Natural killer cell (primary cell): ENCODE measurements at regions not wholly inside any gene's neighbourhood (a gene's known extent, or its start where the extent isn't known, plus 50 kb on each side); places are given as distances from the start of the nearest gene placed in this dataset.

Experiments
- ATAC-seq, 3 donors: fragments of 150-1000 bp in 2 of 3; fragments of 200-7000 bp in 1 of 3; cut with Tn5 transposase; 1 replicate in 1 of 3; 2 replicates in 2 of 3; pipeline ENCODE4 v1.10.0; 2021; ENCODE audit warnings: mild to moderate bottlenecking in 2 of 3, moderate library complexity in 2 of 3
- DNase-seq, 2 donors: peaks; one replicate each; pipeline versions ENCODE4 v3.0.0 to v3.0.0-alpha.2; 2013 to 2021; ENCODE audit warnings: mixed read lengths in 1 of 2
- H3K27ac ChIP-seq: one replicate; pipeline ENCODE4 v1.5.1; 2013; ENCODE audit warnings: mild to moderate bottlenecking, low read length
- H3K27me3 ChIP-seq: one replicate; pipeline ENCODE4 v1.6.1; 2013; ENCODE audit warnings: low read length; ENCODE audit not compliant: control insufficient read depth, insufficient read depth
- H3K36me3 ChIP-seq: one replicate; pipeline ENCODE4 v1.6.1; 2013; ENCODE audit warnings: low read length; ENCODE audit not compliant: control insufficient read depth, insufficient read depth
- H3K4me1 ChIP-seq: one replicate; pipeline ENCODE4 v1.6.1; 2013; ENCODE audit warnings: low read length; ENCODE audit not compliant: control insufficient read depth, insufficient read depth
- H3K4me3 ChIP-seq: one replicate; pipeline ENCODE4 v1.5.1; 2013; ENCODE audit warnings: low read length
- H3K9me3 ChIP-seq: one replicate; pipeline ENCODE4 v1.6.1; 2013; ENCODE audit warnings: low read length; ENCODE audit not compliant: control insufficient read depth, insufficient read depth
- H3K27ac Mint-ChIP-seq, 2 donors: one replicate each; pipeline ENCODE4 v1.8.0; 2022; ENCODE audit warnings: mild to moderate bottlenecking in 2 of 2, mixed read lengths in 2 of 2, moderate library complexity in 1 of 2
- H3K27me3 Mint-ChIP-seq, 2 donors: one replicate each; pipeline ENCODE4 v1.8.0; 2022; ENCODE audit warnings: low read depth in 2 of 2, mixed read lengths in 2 of 2
- H3K36me3 Mint-ChIP-seq: one replicate; pipeline ENCODE4 v1.8.0; 2022; ENCODE audit warnings: mixed read lengths
- H3K4me1 Mint-ChIP-seq, 2 donors: one replicate each; pipeline ENCODE4 v1.8.0; 2022; ENCODE audit warnings: mixed read lengths in 2 of 2
- H3K4me3 Mint-ChIP-seq: one replicate; pipeline ENCODE4 v1.8.0; 2022; ENCODE audit warnings: mild to moderate bottlenecking, moderate library complexity, mixed read lengths
- H3K9me3 Mint-ChIP-seq, 2 donors: one replicate each; pipeline ENCODE4 v1.8.0; 2022; ENCODE audit warnings: mixed read lengths in 2 of 2
- WGBS: methylation state at CpG from one replicate; pipeline ENCODE4 v1.1.7; 2013; ENCODE audit warnings: missing lambda C conversion rate; ENCODE audit not compliant: insufficient coverage; 5-methylcytosine and 5-hydroxymethylcytosine counted together
- intact Hi-C: fragments of 100-400 bp; cut with micrococcal nuclease; formaldehyde crosslinking; loops from one replicate; pipeline ENCODE4 v1.14.2; 2022
- TF ChIP-seq, protein P1 (sequence below): fragments of 200-600 bp; IDR thresholded peaks from one replicate; pipeline ENCODE4 v1.8.0; 2022; ENCODE audit warnings: antibody characterized with exemption

DNA sequence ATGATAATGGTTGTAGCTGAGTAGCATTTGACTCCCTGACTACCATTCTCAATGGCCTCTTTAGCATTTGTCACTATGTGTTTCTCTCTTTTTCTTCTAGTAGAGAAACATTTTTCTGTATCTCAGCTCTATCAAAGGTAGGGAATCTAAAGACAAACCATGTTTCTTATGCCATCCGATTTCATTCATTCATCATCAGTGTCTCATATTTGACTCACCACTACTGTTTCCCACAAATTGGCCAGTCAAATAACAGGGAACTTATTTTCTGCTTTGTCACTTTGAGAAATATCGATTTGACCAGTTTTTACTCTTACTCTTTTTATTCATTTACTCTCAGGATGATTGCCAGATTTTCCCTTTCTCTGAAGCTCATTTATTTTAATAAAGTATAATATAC, 282.3 kb downstream of the TMEM167A start:
- TF ChIP-seq, protein P1, sequence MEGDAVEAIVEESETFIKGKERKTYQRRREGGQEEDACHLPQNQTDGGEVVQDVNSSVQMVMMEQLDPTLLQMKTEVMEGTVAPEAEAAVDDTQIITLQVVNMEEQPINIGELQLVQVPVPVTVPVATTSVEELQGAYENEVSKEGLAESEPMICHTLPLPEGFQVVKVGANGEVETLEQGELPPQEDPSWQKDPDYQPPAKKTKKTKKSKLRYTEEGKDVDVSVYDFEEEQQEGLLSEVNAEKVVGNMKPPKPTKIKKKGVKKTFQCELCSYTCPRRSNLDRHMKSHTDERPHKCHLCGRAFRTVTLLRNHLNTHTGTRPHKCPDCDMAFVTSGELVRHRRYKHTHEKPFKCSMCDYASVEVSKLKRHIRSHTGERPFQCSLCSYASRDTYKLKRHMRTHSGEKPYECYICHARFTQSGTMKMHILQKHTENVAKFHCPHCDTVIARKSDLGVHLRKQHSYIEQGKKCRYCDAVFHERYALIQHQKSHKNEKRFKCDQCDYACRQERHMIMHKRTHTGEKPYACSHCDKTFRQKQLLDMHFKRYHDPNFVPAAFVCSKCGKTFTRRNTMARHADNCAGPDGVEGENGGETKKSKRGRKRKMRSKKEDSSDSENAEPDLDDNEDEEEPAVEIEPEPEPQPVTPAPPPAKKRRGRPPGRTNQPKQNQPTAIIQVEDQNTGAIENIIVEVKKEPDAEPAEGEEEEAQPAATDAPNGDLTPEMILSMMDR: no peak
- H3K9me3 Mint-ChIP-seq: no peaks in the 10 kb centered on the region

DNA sequence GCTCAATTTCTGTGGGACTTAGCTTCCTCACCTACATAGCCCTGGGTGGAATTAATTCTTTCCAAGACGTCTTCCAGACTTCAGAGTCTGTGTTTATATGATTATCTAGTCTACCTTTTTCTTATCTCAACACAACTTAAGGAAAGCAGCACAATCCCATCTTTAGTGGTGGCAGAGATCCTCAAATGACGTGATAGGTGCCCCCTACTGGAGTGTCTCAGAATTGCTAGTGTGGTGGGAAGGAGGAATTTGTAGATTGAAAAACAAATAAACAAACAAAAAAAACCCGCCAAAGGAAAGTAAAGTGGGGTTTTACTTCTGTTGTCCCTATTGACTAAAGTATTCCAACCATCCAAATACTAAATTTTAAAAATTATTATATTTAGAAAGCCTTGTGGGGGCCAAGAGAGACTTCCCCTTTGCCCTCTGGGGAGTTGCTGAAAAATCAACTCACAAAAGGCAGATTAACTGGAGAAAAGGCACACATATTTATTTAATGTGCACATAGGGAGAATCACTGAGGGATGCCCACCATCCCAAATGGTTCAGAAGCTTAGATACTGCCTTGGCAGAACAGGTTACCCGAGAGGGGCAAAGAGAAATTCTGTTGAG, 283.3 kb downstream of the TMEM167A start:
- Mint-ChIP-seq H3K4me1 (no peaks in the 10 kb centered on the region), H3K36me3 (no peaks in the 10 kb centered on the region), H3K4me3 (no peak overlapping the region), H3K27ac (no peak overlapping the region), H3K27me3 (peaks cover 0 to 12% of the 10 kb centered on the region in 2 donors), H3K9me3 (no peaks in the 10 kb centered on the region)
- 39% methylated on average over 1 of the region's 4 CpGs for WGBS
- Histone ChIP-seq H3K27ac (no peak overlapping the region), H3K36me3 (no peaks in the 10 kb centered on the region), H3K4me3 (no peak overlapping the region), H3K4me1 (no peaks in the 10 kb centered on the region), H3K27me3 (no peaks in the 10 kb centered on the region), H3K9me3 (no peaks in the 10 kb centered on the region)
- TF ChIP-seq, protein P1: peak; percentile 92
- intact Hi-C loops: loop anchor here (1.0 kb wide), 2 partner anchors 153 to 443 kb away; no protein-coding TSS in a partner anchor
- DNase-seq (peak in 1 of 2 donors; percentile 60), ATAC-seq (peak in 1 of 3 donors; percentile 66)

More for the DNA sequence above, 282.3 kb downstream of the TMEM167A start:
- ATAC-seq (no peak), DNase-seq (no peak)
- H3K27me3 ChIP-seq: no peaks in the 10 kb centered on the region
- Mint-ChIP-seq H3K4me1 (no peaks in the 10 kb centered on the region), H3K4me3 (no peak overlapping the region), H3K27me3 (peaks cover 0 to 12% of the 10 kb centered on the region in 2 donors), H3K36me3 (no peaks in the 10 kb centered on the region), H3K27ac (no peak overlapping the region)
- H3K4me1 ChIP-seq: no peaks in the 10 kb centered on the region
- H3K36me3 ChIP-seq: no peaks in the 10 kb centered on the region
- no peaks in the 10 kb centered on the region for H3K9me3 ChIP-seq
- intact Hi-C loops: loop anchor here (1.0 kb wide), 2 partner anchors 154 to 444 kb away; no protein-coding TSS in a partner anchor
- no peak overlapping the region for H3K4me3 ChIP-seq
- H3K27ac ChIP-seq: no peak overlapping the region
- WGBS: 74% methylated on average over 1 of the region's 2 CpGs

DNA sequence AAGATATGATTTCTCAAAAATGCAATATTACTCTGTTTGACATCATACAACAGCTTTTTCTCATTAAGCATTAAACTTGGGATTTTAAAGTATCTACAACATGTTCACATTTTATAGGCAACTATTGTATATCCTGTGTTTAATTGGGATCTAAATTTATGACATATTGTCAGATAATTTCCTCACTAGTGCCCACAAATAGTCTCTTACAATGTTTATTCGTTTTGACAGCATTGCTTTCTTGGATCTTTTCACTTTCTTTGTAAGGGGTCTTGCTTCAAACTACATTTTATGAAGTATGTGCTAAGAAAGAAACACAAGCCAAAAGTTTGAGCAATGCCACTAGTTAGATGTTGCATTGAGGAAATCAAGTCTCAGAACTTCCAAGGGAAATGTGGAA, 285.1 kb downstream of the TMEM167A start:
- TF ChIP-seq, protein P1: no peak
- WGBS: 67% methylated on average over 1 of the region's 1 CpG
- Histone ChIP-seq H3K4me3 (no peak overlapping the region), H3K4me1 (no peaks in the 10 kb centered on the region), H3K9me3 (no peaks in the 10 kb centered on the region), H3K27me3 (no peaks in the 10 kb centered on the region), H3K36me3 (no peaks in the 10 kb centered on the region), H3K27ac (no peak overlapping the region)
- DNase-seq: no peak
- Mint-ChIP-seq H3K36me3 (no peaks in the 10 kb centered on the region), H3K27me3 (peaks cover 0 to 10% of the 10 kb centered on the region in 2 donors), H3K4me1 (no peaks in the 10 kb centered on the region), H3K4me3 (no peak overlapping the region), H3K9me3 (no peaks in the 10 kb centered on the region), H3K27ac (no peak overlapping the region)
- ATAC-seq: no peak
- intact Hi-C loops: no loop called here

DNA sequence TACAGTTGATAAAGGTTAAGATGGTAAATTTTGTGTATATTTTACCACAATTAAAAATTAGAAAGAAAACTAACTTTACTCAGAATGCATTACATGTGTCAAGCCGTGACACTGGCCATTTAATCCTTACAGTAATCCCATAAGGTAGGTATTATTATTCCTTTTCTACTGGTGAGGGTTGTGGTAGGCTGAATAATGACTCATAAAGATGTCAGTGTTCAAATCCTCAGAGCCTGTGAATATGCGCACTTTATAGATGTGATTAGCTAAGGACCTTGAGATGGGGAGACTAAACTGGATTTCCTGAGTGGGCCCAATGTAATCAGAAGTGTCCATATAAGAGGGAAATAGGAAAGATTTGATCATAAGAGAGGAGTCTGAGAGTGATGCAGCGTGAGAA, 288.1 kb downstream of the TMEM167A start:
- no peaks in the 10 kb centered on the region for H3K36me3 Mint-ChIP-seq
- intact Hi-C loops: no loop called here
- 98% methylated on average over 2 of the region's 3 CpGs for WGBS

More for the DNA sequence above, 288.1 kb downstream of the TMEM167A start:
- TF ChIP-seq, protein P1: no peak
- Mint-ChIP-seq H3K9me3 (no peaks in the 10 kb centered on the region), H3K4me1 (no peaks in the 10 kb centered on the region), H3K27me3 (no peaks in the 10 kb centered on the region), H3K4me3 (no peak overlapping the region), H3K27ac (no peak overlapping the region)
- Histone ChIP-seq H3K27me3 (no peaks in the 10 kb centered on the region), H3K9me3 (no peaks in the 10 kb centered on the region), H3K4me3 (no peak overlapping the region), H3K27ac (no peak overlapping the region), H3K36me3 (no peaks in the 10 kb centered on the region), H3K4me1 (no peaks in the 10 kb centered on the region)
- ATAC-seq (no peak), DNase-seq (no peak)
